GM19351 (cell line): ENCODE measurements at regions not wholly inside any gene's neighbourhood (a gene's known extent, or its start where the extent isn't known, plus 50 kb on each side); places are given as distances from the start of the nearest gene placed in this dataset.
"Not testable (repeated sequence)": the region's sequence is repeated elsewhere in the genome, so short reads cannot be mapped to it uniquely, and the experiment has no call there.

ENCODE experiments used
- ATAC-seq: cut with Tn5 transposase; IDR thresholded peaks from one replicate; pipeline ENCODE4 v1.9.1; 2021; ENCODE audit warnings: mild to moderate bottlenecking, moderate library complexity; ENCODE audit not compliant: unreplicated experiment

- no peak for ATAC-seq
Measured at GRCh38 chr10:33039181-33039580, 81.2 kb upstream of the ITGB1 start.

- no peak for ATAC-seq
Measured at GRCh38 chr10:33038672-33039071, 80.6 kb upstream of the ITGB1 start.

GRCh38 chr10:33037726-33038125 lies 79.7 kb upstream of the ITGB1 start:
- ATAC-seq: no peak

- no peak for ATAC-seq
Measured at GRCh38 chr10:33036670-33037069, 78.6 kb upstream of the ITGB1 start.

GRCh38 chr10:33035411-33035810 lies 77.4 kb upstream of the ITGB1 start:
- ATAC-seq: no peak

GRCh38 chr10:33034931-33035330 lies 76.9 kb upstream of the ITGB1 start:
- no peak for ATAC-seq

- ATAC-seq: peak; percentile 61
Measured at GRCh38 chr10:33032654-33033151, 74.7 kb upstream of the ITGB1 start.

GRCh38 chr10:33031815-33032653 lies 74.0 kb upstream of the ITGB1 start:
- peak; percentile 59 for ATAC-seq

- no peak for ATAC-seq
Measured at GRCh38 chr10:33031171-33031570, 73.1 kb upstream of the ITGB1 start.

- not testable (repeated sequence) for ATAC-seq
Measured at GRCh38 chr10:33028515-33028914, 70.5 kb upstream of the ITGB1 start.

- no peak for ATAC-seq
Measured at GRCh38 chr10:33027088-33027487, 69.1 kb upstream of the ITGB1 start.

- ATAC-seq: no peak
Measured at GRCh38 chr10:33026422-33026821, 68.4 kb upstream of the ITGB1 start.

- no peak for ATAC-seq
Measured at GRCh38 chr10:33025910-33026309, 67.9 kb upstream of the ITGB1 start.

- ATAC-seq: peak; percentile 89
Measured at GRCh38 chr10:33025039-33025438, 67.0 kb upstream of the ITGB1 start.

- no peak for ATAC-seq
Measured at GRCh38 chr10:33022691-33023090, 64.7 kb upstream of the ITGB1 start.

- ATAC-seq: no peak
Measured at GRCh38 chr10:33022090-33022489, 64.1 kb upstream of the ITGB1 start.

GRCh38 chr10:33016988-33017387 lies 59.0 kb upstream of the ITGB1 start:
- ATAC-seq: no peak

- no peak for ATAC-seq
Measured at GRCh38 chr10:33015761-33016547, 57.9 kb upstream of the ITGB1 start.

GRCh38 chr10:33013331-33013730 lies 55.3 kb upstream of the ITGB1 start:
- not testable (repeated sequence) for ATAC-seq

- no peak for ATAC-seq
Measured at GRCh38 chr10:33012306-33012705, 54.3 kb upstream of the ITGB1 start.

GRCh38 chr10:33010132-33011037 lies 52.4 kb upstream of the ITGB1 start:
- ATAC-seq: no peak
